VCaP (cell line): ENCODE measurements at regions not wholly inside any gene's neighbourhood (a gene's known extent, or its start where the extent isn't known, plus 50 kb on each side); places are given as distances from the start of the nearest gene placed in this dataset.

Experiments used
- H3K27ac ChIP-seq: fragments of 450-650 bp; 2 replicates; pipeline ENCODE4 v1.5.1; 2017
- CTCF ChIP-seq: fragments of 450-650 bp; conservative IDR thresholded peaks from 2 replicates; pipeline ENCODE4 v1.5.1; 2017; ENCODE audit warnings: mild to moderate bottlenecking, moderate library complexity

- no peak overlapping the region for H3K27ac ChIP-seq
- no peak for TF ChIP-seq CTCF
These were observed 341.9 kb downstream of the RAB28 start for GRCh38 chr4:13142191-13142590.

- 0 out of 2 replicates have a peak, but pooled peaks have one; percentile 11 for TF ChIP-seq CTCF
These were observed 346.8 kb downstream of the RAB28 start for GRCh38 chr4:13137390-13137789.

GRCh38 chr4:13133700-13134099 is 350.4 kb downstream of the RAB28 start:
- no peak for TF ChIP-seq CTCF
- no peak overlapping the region for H3K27ac ChIP-seq

More at GRCh38 chr4:13137390-13137789, 346.8 kb downstream of the RAB28 start:
- no peak overlapping the region for H3K27ac ChIP-seq

- no peak overlapping the region for H3K27ac ChIP-seq
- no peak for TF ChIP-seq CTCF
These were observed 353.3 kb downstream of the RAB28 start for GRCh38 chr4:13130848-13131247.

GRCh38 chr4:13129095-13129494 is 355.0 kb downstream of the RAB28 start:
- no peak for TF ChIP-seq CTCF
- no peak overlapping the region for H3K27ac ChIP-seq

- TF ChIP-seq CTCF: no peak
These were observed 356.9 kb downstream of the RAB28 start for GRCh38 chr4:13126976-13127910.

GRCh38 chr4:13118633-13119032 is 365.5 kb downstream of the RAB28 start:
- no peak overlapping the region for H3K27ac ChIP-seq
- TF ChIP-seq CTCF: no peak

More at GRCh38 chr4:13126976-13127910, 356.9 kb downstream of the RAB28 start:
- no peak overlapping the region for H3K27ac ChIP-seq
